SK-N-SH treated with all-trans-retinoic acid at 6 μM for 48 hours (cell line): ENCODE measurements at regions not wholly inside any gene's neighbourhood (a gene's known extent, or its start where the extent isn't known, plus 50 kb on each side); places are given as distances from the start of the nearest gene placed in this dataset.

Experiments
- ATAC-seq: fragments of 200-7000 bp; cut with Tn5 transposase; 3 replicates; pipeline ENCODE4 v1.9.1; 2020; ENCODE audit warnings: mild to moderate bottlenecking, moderate library complexity
- ARNTL ChIP-seq: fragments of 450-650 bp; formaldehyde crosslinking; IDR thresholded peaks from 2 replicates; pipeline ENCODE4 v1.5.0; 2020; ENCODE audit warnings: low read depth, mild to moderate bottlenecking, moderate library complexity, borderline replicate concordance
- BACH2 ChIP-seq: fragments of 250-450 bp; sonication (Bioruptor Pico); IDR thresholded peaks from 2 replicates; pipeline ENCODE4 v1.9.0; 2021; ENCODE audit warnings: mild to moderate bottlenecking, borderline replicate concordance
- CSRNP3 ChIP-seq: fragments of 250-450 bp; sonication (Bioruptor Pico); IDR thresholded peaks from 2 replicates; pipeline ENCODE4 v1.5.1; 2021; ENCODE audit warnings: mild to moderate bottlenecking, moderate library complexity
- ESRRG ChIP-seq: fragments of 250-450 bp; sonication (Bioruptor Pico); IDR thresholded peaks from 2 replicates; pipeline ENCODE4 v1.6.1; 2021; ENCODE audit warnings: mild to moderate bottlenecking
- GLIS3 ChIP-seq: fragments of 250-450 bp; sonication (Bioruptor Pico); IDR thresholded peaks from 2 replicates; pipeline ENCODE4 v1.5.0; 2020; ENCODE audit warnings: mild to moderate bottlenecking, moderate library complexity
- ISL1 ChIP-seq: fragments of 250-450 bp; sonication (Bioruptor Pico); IDR thresholded peaks from 2 replicates; pipeline ENCODE4 v2.1.2; 2022; ENCODE audit warnings: mild to moderate bottlenecking, moderate library complexity
- OSR1 ChIP-seq: fragments of 250-450 bp; sonication (Bioruptor Pico); IDR thresholded peaks from 2 replicates; pipeline ENCODE4 v1.8.0; 2022; ENCODE audit warnings: moderate library complexity, mild to moderate bottlenecking, inconsistent platforms
- PPARA ChIP-seq: fragments of 250-450 bp; sonication (Bioruptor Pico); IDR thresholded peaks from 2 replicates; pipeline ENCODE4 v1.5.0; 2020; ENCODE audit warnings: mild to moderate bottlenecking, borderline replicate concordance
- RARB ChIP-seq: fragments of 250-450 bp; sonication (Bioruptor Pico); IDR thresholded peaks from 2 replicates; pipeline ENCODE4 v1.8.0; 2021; ENCODE audit warnings: mild to moderate bottlenecking, moderate library complexity
- SNAI2 ChIP-seq: fragments of 250-450 bp; sonication (Bioruptor Pico); IDR thresholded peaks from 2 replicates; pipeline ENCODE4 v1.5.0; 2020; ENCODE audit warnings: mild to moderate bottlenecking, moderate library complexity
- TCF4 ChIP-seq: fragments of 250-450 bp; sonication (Bioruptor Pico); IDR thresholded peaks from 2 replicates; pipeline ENCODE4 v1.8.0; 2021; ENCODE audit warnings: mild to moderate bottlenecking, moderate library complexity, borderline replicate concordance
- TOX ChIP-seq: fragments of 250-450 bp; sonication (Bioruptor Pico); IDR thresholded peaks from 2 replicates; pipeline ENCODE4 v1.8.0; 2021; ENCODE audit warnings: mild to moderate bottlenecking, moderate library complexity, borderline replicate concordance
- TSHZ2 ChIP-seq: fragments of 250-450 bp; sonication (Bioruptor Pico); IDR thresholded peaks from 2 replicates; pipeline ENCODE4 v1.5.0; 2020; ENCODE audit warnings: mild to moderate bottlenecking, moderate library complexity
- ZC3H10 ChIP-seq: fragments of 250-450 bp; sonication (Bioruptor Pico); IDR thresholded peaks from 2 replicates; pipeline ENCODE4 v1.5.1; 2021; ENCODE audit warnings: mild to moderate bottlenecking, moderate library complexity
- ZFP3 ChIP-seq: fragments of 250-450 bp; sonication (Bioruptor Pico); IDR thresholded peaks from 2 replicates; pipeline ENCODE4 v1.5.0; 2020; ENCODE audit warnings: mild to moderate bottlenecking, moderate library complexity
- ZFP30 ChIP-seq: fragments of 450-650 bp; formaldehyde crosslinking; IDR thresholded peaks from 2 replicates; pipeline ENCODE4 v1.5.0; 2022; ENCODE audit warnings: mild to moderate bottlenecking, moderate library complexity
- ZNF565 ChIP-seq: fragments of 450-650 bp; formaldehyde crosslinking; conservative IDR thresholded peaks from 2 replicates; pipeline ENCODE4 v1.5.0; 2020; ENCODE audit warnings: low read depth, mild to moderate bottlenecking, moderate library complexity
- ZNF70 ChIP-seq: fragments of 450-650 bp; formaldehyde crosslinking; IDR thresholded peaks from 2 replicates; pipeline ENCODE4 v1.5.0; 2020; ENCODE audit warnings: mild to moderate bottlenecking, moderate library complexity
- ZNF8 ChIP-seq: fragments of 450-650 bp; formaldehyde crosslinking; IDR thresholded peaks from 2 replicates; pipeline ENCODE4 v1.5.0; 2020; ENCODE audit warnings: mild to moderate bottlenecking, moderate library complexity
- TF ChIP-seq, protein P1 (sequence below): fragments of 250-450 bp; sonication (Bioruptor Pico); IDR thresholded peaks from 2 replicates; pipeline ENCODE4 v1.8.0; 2021; ENCODE audit warnings: low read depth, mild to moderate bottlenecking, moderate library complexity, borderline replicate concordance

DNA sequence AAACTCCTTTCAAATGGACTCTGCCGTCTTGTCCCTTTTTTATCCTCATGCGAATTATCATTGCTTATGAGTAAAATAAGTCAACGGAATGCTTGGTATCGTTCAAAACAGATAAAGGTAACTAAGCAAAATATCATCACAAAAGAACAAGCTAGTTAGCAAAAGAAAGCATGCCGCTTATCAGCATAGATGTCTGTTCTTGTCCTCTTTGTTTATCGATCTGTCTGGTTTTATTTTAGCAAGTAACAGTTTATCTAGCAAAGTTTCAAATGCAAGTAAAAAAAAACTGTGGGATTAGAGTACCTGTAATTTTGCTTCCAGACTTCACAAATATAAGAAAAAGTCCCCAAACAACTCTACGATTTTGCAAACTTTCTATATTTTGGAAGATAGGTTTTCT, 561.5 kb downstream of the USP25 start:
- TF ChIP-seq CSRNP3 (CRISPR knock-in tag) = no peak
- TF ChIP-seq ZNF70 = no peak
- TF ChIP-seq OSR1 (CRISPR knock-in tag) = no peak
- no peak for TF ChIP-seq PPARA (CRISPR knock-in tag)
- no peak for TF ChIP-seq TOX
- TF ChIP-seq ZC3H10 (CRISPR knock-in tag) = no peak
- no peak for TF ChIP-seq ZFP3 (CRISPR knock-in tag)
- TF ChIP-seq, protein P1, sequence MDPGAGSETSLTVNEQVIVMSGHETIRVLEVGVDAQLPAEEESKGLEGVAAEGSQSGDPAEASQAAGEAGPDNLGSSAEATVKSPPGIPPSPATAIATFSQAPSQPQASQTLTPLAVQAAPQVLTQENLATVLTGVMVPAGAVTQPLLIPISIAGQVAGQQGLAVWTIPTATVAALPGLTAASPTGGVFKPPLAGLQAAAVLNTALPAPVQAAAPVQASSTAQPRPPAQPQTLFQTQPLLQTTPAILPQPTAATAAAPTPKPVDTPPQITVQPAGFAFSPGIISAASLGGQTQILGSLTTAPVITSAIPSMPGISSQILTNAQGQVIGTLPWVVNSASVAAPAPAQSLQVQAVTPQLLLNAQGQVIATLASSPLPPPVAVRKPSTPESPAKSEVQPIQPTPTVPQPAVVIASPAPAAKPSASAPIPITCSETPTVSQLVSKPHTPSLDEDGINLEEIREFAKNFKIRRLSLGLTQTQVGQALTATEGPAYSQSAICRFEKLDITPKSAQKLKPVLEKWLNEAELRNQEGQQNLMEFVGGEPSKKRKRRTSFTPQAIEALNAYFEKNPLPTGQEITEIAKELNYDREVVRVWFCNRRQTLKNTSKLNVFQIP (CRISPR knock-in tag) = no peak
- TF ChIP-seq ZFP30 (CRISPR knock-in tag) = no peak
- TF ChIP-seq ARNTL (CRISPR knock-in tag) = no peak
- no peak for TF ChIP-seq GLIS3
- no peak for TF ChIP-seq ZNF8 (CRISPR knock-in tag)
- no peak for TF ChIP-seq ISL1 (CRISPR knock-in tag)
- TF ChIP-seq, all 23 proteins: peak for 0
- ATAC-seq = no peak

- TF ChIP-seq ZC3H10 (CRISPR knock-in tag) (no peak), CSRNP3 (CRISPR knock-in tag) (no peak), GLIS3 (no peak), ZNF565 (CRISPR knock-in tag) (no peak), BACH2 (CRISPR knock-in tag) (no peak), SNAI2 (CRISPR knock-in tag) (no peak), OSR1 (CRISPR knock-in tag) (no peak), RARB (CRISPR knock-in tag) (no peak)
- ATAC-seq = no peak
These were observed 564.3 kb downstream of the USP25 start for GRCh38 chr21:16294128-16294527.

DNA sequence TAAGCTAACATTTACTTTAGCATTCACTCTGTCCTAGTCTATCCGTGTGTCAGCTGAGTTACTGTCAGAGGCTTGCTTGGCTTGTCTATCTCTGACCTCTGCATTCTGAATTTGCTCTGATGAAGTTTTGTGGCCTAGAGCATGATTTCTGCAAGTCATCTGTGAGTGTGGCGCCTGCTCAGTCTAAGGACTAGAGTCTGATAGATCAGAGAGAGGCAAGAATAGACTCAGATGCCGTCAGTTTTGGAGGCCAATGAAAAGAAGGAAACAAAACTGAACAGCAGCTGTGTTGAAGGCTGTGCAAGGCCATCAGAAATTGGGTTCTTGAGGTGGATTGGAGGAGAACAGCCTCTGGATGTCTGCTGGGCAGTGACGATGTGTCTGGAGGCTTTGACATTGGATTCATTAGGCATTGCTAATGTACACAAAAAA, 573.1 kb downstream of the USP25 start:
- TF ChIP-seq BACH2 (CRISPR knock-in tag) (no peak), TSHZ2 (no peak), ISL1 (CRISPR knock-in tag) (no peak), ZFP3 (CRISPR knock-in tag) (no peak), TCF4 (CRISPR knock-in tag) (no peak), ARNTL (CRISPR knock-in tag) (no peak), ESRRG (CRISPR knock-in tag) (no peak), ZNF565 (CRISPR knock-in tag) (no peak), RARB (CRISPR knock-in tag) (no peak), OSR1 (CRISPR knock-in tag) (no peak)
- TF ChIP-seq, protein P1 (CRISPR knock-in tag) = no peak
- TF ChIP-seq, all 23 proteins: peak for 0
- ATAC-seq = no peak
